Gastroesophageal sphincter (tissue), 4 donors: ENCODE measurements at regions not wholly inside any gene's neighbourhood (a gene's known extent, or its start where the extent isn't known, plus 50 kb on each side); places are given as distances from the start of the nearest gene placed in this dataset.

Source experiments
- ATAC-seq: fragments of 150-250 bp; one replicate; pipeline ENCODE4 v1.9.1; 2016; ENCODE audit warnings: mild to moderate bottlenecking, moderate library complexity
- H3K27ac ChIP-seq, 4 donors: fragments of 200-600 bp; sonication (generic) in 3 of 4; 1 replicate in 3 of 4; 2 replicates in 1 of 4; pipeline ENCODE4 v1.5.1; 2016 to 2019
- H3K27me3 ChIP-seq: fragments of 200-600 bp; sonication (generic); one replicate; pipeline ENCODE4 v1.5.1; 2019
- H3K36me3 ChIP-seq, 2 donors: fragments of 200-600 bp; sonication (generic); one replicate each; pipeline ENCODE4 v1.5.1; 2019; ENCODE audit warnings: control low read depth in 1 of 2
- H3K4me1 ChIP-seq, 3 donors: fragments of 200-600 bp; sonication (generic); 1 replicate in 2 of 3; 2 replicates in 1 of 3; pipeline ENCODE4 v1.5.1; 2016 to 2019; ENCODE audit warnings: control low read depth in 2 of 3
- H3K4me3 ChIP-seq, 2 donors: fragments of 200-600 bp; sonication (generic); one replicate each; pipeline ENCODE4 v1.5.1; 2019; ENCODE audit warnings: mild to moderate bottlenecking in 1 of 2, moderate library complexity in 1 of 2
- H3K9me3 ChIP-seq, 3 donors: fragments of 200-600 bp; sonication (generic); one replicate each; pipeline ENCODE4 v1.5.1; 2017 to 2019; ENCODE audit warnings: control low read depth in 2 of 3
- CTCF ChIP-seq, 4 experiments: fragments of 200-600 bp in 2 of 4; fragments of 450-650 bp in 2 of 4; sonication (generic) in 1 of 4; IDR thresholded peaks; one replicate each; pipeline ENCODE4 v1.5.1; 2017 to 2019; ENCODE audit warnings: antibody characterized with exemption in 4 of 4, mild to moderate bottlenecking in 2 of 4, moderate library complexity in 2 of 4
- EP300 ChIP-seq: sonication (generic); formaldehyde crosslinking; IDR thresholded peaks from one replicate; pipeline ENCODE4 v1.6.1; 2017; ENCODE audit warnings: antibody characterized with exemption, mild to moderate bottlenecking
- POLR2A ChIP-seq, 2 donors: fragments of 450-650 bp; IDR thresholded peaks; one replicate each; pipeline ENCODE4 v1.6.1; 2017; ENCODE audit warnings: antibody characterized with exemption in 2 of 2, mild to moderate bottlenecking in 2 of 2, moderate library complexity in 1 of 2
- POLR2AphosphoS5 ChIP-seq: sonication (generic); formaldehyde crosslinking; IDR thresholded peaks from one replicate; pipeline ENCODE4 v1.6.1; 2017; ENCODE audit warnings: antibody characterized with exemption
- WGBS, 2 donors: methylation state at CpG; one replicate each; pipeline ENCODE4 v1.1.5; 2018; ENCODE audit warnings: low coverage in 1 of 2; 5-methylcytosine and 5-hydroxymethylcytosine counted together

GRCh38 chr2:20531633-20532262 lies 84.9 kb downstream of the RHOB start:
- no peak for ATAC-seq

DNA sequence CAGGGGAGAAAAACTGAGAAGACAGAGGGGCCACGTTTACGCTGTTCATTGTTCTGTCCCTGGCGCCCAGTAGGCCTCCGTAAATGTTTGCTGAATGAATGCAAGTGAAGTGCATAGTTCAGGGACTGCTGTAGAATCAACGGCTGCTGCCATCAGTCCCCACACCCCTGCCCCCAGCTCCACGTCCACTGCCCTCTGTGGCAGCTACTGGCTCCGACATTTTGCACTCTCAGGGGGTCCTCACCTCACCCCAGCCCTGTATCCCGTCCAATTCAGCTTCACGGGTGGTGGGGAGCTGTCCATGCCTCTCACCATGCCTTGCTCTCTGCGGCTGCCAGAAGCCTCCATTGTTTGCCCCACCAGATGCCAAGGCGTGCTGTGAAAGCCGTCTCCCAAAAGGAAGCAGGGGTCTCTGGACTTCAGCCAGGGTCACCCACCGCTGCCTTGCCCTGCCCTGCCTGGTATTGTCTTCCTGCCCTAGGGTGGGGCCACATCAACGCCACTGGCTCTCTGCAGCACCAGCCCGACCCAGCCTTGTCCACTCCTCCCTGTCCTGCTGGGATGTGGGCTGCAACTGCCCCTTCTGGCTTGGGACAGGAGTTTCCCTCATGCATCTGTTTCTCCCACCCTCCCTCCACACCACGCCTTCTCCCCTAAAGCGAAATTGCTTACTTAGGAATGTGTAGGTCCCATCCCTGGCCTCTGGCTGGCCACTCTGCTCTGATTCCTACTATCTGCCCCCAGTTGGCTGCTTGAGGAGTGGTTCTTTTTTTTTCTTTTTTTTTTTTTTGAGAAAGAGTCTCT lies 86.0 kb downstream of the RHOB start:
- Histone ChIP-seq H3K27ac (no peak overlapping the region), H3K4me1 (peaks cover 0 to 25% (median 0%) of the 10 kb centered on the region in 3 donors), H3K4me3 (no peak overlapping the region), H3K9me3 (no peaks in the 10 kb centered on the region), H3K27me3 (no peaks in the 10 kb centered on the region), H3K36me3 (no peaks in the 10 kb centered on the region)
- 70 to 76% methylated on average over 6 to 15 of the region's 17 CpGs for WGBS, 2 donors
- peak; percentile 18 for ATAC-seq
- TF ChIP-seq POLR2A (IDR thresholded peaks at IDR 0.05) (no peak), EP300 (no peak), POLR2AphosphoS5 (no peak), CTCF (IDR thresholded peaks at IDR 0.05) (no peak)

More at GRCh38 chr2:20531633-20532262, 84.9 kb downstream of the RHOB start:
- H3K4me1 ChIP-seq, result peaks cover 0 to 28% (median 4%) of the 10 kb centered on the region in 3 donors
- no peaks in the 10 kb centered on the region for H3K9me3 ChIP-seq
- TF ChIP-seq EP300 (no peak), POLR2AphosphoS5 (no peak), POLR2A (IDR thresholded peaks at IDR 0.05) (no peak), CTCF (IDR thresholded peaks at IDR 0.05) (no peak)
- H3K27me3 ChIP-seq, result no peaks in the 10 kb centered on the region
- no peaks in the 10 kb centered on the region for H3K36me3 ChIP-seq
- no peak overlapping the region for H3K4me3 ChIP-seq
- 77 to 80% methylated on average over 3 to 4 of the region's 8 CpGs for WGBS, 2 donors
- H3K27ac ChIP-seq, result no peak overlapping the region

DNA sequence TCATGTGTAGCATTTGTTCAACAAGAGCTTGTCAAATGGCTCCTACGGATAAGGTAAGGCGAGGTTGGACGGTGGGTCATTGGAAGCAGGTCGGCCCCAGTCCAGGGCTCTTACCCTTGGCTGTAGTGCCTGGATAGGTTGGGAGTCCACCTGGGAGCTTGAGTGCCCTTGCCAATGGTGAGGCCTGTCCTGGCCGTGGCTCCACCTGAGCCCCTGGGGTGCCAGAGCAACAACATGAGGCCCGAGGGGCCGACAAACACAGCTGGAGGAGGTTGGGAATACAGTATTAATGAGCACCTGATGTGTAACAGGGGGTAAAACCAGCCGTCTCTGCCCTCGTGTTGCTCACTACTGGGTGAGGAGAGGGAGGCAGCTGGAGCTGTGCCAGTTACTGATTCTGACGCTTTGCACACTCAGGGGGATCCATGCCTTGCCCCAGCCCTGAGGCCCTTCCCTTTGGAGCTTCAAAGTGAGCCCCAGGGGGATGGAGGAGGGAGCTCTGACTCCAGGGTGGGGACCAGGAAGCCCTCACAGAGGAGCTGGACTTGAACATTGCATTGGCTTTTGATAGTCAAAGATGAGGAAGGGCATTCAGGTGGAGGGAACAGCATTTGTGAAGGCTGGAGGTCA lies 87.2 kb downstream of the RHOB start:
- Histone ChIP-seq H3K4me1 (peaks cover 0 to 32% (median 0%) of the 10 kb centered on the region in 3 donors), H3K4me3 (no peak overlapping the region), H3K9me3 (no peaks in the 10 kb centered on the region), H3K27ac (no peak overlapping the region), H3K36me3 (no peaks in the 10 kb centered on the region), H3K27me3 (no peaks in the 10 kb centered on the region)
- ATAC-seq, result no peak
- TF ChIP-seq POLR2A (IDR thresholded peaks at IDR 0.05) (no peak), POLR2AphosphoS5 (no peak), EP300 (no peak), CTCF (IDR thresholded peaks at IDR 0.05) (no peak)
- 100% methylated on average over 3 of the region's 10 CpGs; no CpG with 5 or more reads in 1 of the 2 donors for WGBS, 2 donors

DNA sequence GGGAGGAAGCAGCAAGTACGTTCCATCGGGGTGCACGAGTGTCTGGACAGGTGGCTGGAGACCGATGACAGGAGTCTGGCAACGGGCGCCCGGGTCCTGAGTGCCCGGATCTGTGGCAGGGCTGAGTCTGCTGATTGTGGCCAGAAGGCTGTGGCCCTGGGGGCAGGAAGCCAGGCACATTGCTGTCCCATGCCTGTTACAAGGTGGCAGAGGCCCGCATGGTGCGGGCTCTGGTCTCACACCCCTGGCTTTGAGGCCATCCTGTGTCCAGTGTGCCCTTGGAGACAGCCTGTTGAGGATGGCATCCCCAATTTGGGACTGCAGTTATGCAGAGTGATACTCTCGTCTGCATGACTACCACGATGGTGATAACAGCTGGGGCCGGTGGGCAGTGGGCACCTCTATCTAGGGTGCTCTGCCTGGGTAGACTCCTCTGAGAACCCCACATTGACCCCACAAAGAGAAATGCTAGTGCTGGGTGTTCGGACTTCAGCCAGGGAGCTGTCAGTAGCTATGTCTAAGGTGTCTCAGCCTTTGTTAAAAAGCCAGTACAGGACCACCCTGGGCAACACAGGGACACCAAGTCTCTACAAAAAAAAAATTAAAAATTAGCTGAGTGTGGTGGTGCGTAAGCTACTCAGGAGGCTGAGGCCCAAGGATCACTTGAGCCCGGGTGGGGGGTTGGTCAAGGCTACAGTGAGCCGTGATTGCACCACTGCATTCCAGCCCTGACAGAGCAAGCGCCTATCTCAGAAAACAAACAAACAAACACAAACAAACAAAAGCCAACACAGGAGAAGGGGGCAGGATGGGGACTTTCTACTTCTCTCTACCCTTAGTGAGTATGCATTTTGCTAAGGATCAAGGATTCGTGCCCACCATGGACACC lies 88.3 kb downstream of the RHOB start:
- H3K36me3 ChIP-seq, result no peaks in the 10 kb centered on the region
- no peak for ATAC-seq
- 79 to 98% methylated on average over 6 to 12 of the region's 19 CpGs for WGBS, 2 donors
- no peaks in the 10 kb centered on the region for H3K9me3 ChIP-seq
- no peak overlapping the region for H3K27ac ChIP-seq
- H3K4me3 ChIP-seq, result no peak overlapping the region
- peaks cover 0 to 32% (median 0%) of the 10 kb centered on the region in 3 donors for H3K4me1 ChIP-seq
- H3K27me3 ChIP-seq, result no peaks in the 10 kb centered on the region
- TF ChIP-seq POLR2AphosphoS5 (no peak), POLR2A (IDR thresholded peaks at IDR 0.05) (no peak), EP300 (no peak), CTCF (IDR thresholded peaks at IDR 0.05) (no peak)
